ENCODE measurements at regions not wholly inside any gene's neighbourhood (a gene's known extent, or its start where the extent isn't known, plus 50 kb on each side); places are given as distances from the start of the nearest gene placed in this dataset.
"Not testable (repeated sequence)": the region's sequence is repeated elsewhere in the genome, so short reads cannot be mapped to it uniquely, and the experiment has no call there.

GRCh38 chr6:99219788-99220187 lies 129.7 kb downstream of the FAXC start:
- no peak for DNase-seq

GRCh38 chr6:99216959-99217358 lies 132.5 kb downstream of the FAXC start:
- DNase-seq = no peak

GRCh38 chr6:99195986-99196655 lies 153.4 kb downstream of the FAXC start:
- DNase-seq = no peak

- DNase-seq = no peak
These were observed 156.9 kb downstream of the FAXC start for GRCh38 chr6:99192561-99192960.

GRCh38 chr6:99189823-99190721 lies 159.4 kb downstream of the FAXC start:
- no peak for DNase-seq

GRCh38 chr6:99187429-99187828 lies 162.0 kb downstream of the FAXC start:
- no peak for DNase-seq

GRCh38 chr6:99186417-99186816 lies 163.1 kb downstream of the FAXC start:
- no peak for DNase-seq

GRCh38 chr6:99185525-99185924 lies 163.9 kb downstream of the FAXC start:
- DNase-seq = no peak

GRCh38 chr6:99184696-99185095 lies 164.8 kb downstream of the FAXC start:
- DNase-seq = no peak

GRCh38 chr6:99183066-99183465 lies 166.4 kb downstream of the FAXC start:
- no peak for DNase-seq

- no peak for DNase-seq
These were observed 168.3 kb downstream of the FAXC start for GRCh38 chr6:99181174-99181573.

GRCh38 chr6:99178168-99178567 lies 171.3 kb downstream of the FAXC start:
- DNase-seq = no peak

- DNase-seq = no peak
These were observed 171.7 kb downstream of the FAXC start for GRCh38 chr6:99177736-99178135.

- no peak for DNase-seq
These were observed 183.6 kb downstream of the FAXC start for GRCh38 chr6:99165838-99166237.

- DNase-seq = no peak
These were observed 197.2 kb downstream of the FAXC start for GRCh38 chr6:99152347-99152643.

GRCh38 chr6:99151634-99152346 lies 197.7 kb downstream of the FAXC start:
- no peak for DNase-seq

- DNase-seq = no peak
These were observed 200.7 kb downstream of the FAXC start for GRCh38 chr6:99148761-99149160.

GRCh38 chr6:99148111-99148510 lies 200.4 kb upstream of the FBXL4 start:
- DNase-seq = no peak

- DNase-seq = no peak
These were observed 199.5 kb upstream of the FBXL4 start for GRCh38 chr6:99147206-99147605.

GRCh38 chr6:99146711-99147110 lies 199.0 kb upstream of the FBXL4 start:
- no peak for DNase-seq

- DNase-seq = no peak
These were observed 198.0 kb upstream of the FBXL4 start for GRCh38 chr6:99145738-99146137.

- no peak for DNase-seq
These were observed 195.5 kb upstream of the FBXL4 start for GRCh38 chr6:99143108-99143861.

GRCh38 chr6:99141906-99142305 lies 194.2 kb upstream of the FBXL4 start:
- not testable (repeated sequence) for DNase-seq
